ENCODE measurements at regions not wholly inside any gene's neighbourhood (a gene's known extent, or its start where the extent isn't known, plus 50 kb on each side); places are given as distances from the start of the nearest gene placed in this dataset.

DNA sequence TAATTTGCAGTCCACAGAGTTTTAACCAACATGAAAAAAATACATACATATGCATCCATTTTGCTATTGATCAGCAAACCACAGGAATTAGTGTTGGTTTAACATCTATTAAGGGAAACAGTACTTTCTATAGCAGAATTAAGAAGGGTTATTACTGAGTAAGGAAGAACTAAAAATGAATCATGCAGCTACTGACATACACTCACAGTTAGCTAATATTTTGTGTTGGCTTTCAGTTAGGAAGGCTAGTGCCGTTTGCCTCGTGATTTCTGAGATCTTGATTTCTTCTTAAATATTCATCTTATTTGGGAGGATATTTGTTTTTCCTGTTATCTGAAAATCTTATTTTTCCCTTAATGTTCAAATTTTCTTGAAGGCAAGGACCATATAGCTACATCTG, 423.4 kb downstream of the NOVA1 start:
- TF ChIP-seq POLR2A (IDR thresholded peaks at IDR 0.05; ENCODE audit: low read length) (no peak), GATA1 (IDR thresholded peaks at IDR 0.05; ENCODE audit: low read depth, low read length) (no peak)
